Motor neuron (in vitro differentiated cells): ENCODE measurements at regions not wholly inside any gene's neighbourhood (a gene's known extent, or its start where the extent isn't known, plus 50 kb on each side); places are given as distances from the start of the nearest gene placed in this dataset.
A peak's percentile ranks its signal among the peaks of the same experiment; 100 is the strongest.

Experiments
- ATAC-seq, 8 experiments: fragments of 200-7000 bp; cut with Tn5 transposase; replicated peaks in 6 of 8; 2 replicates each; pipeline ENCODE4 v1.8.0; 2021; ENCODE audit warnings: mild to moderate bottlenecking in 8 of 8, moderate library complexity in 8 of 8
- H3K27ac ChIP-seq, 2 donors: fragments of 250-450 bp; sonication (Bioruptor Pico); 2 replicates each; pipeline ENCODE4 v1.9.0; 2021; ENCODE audit warnings: antibody characterized with exemption in 2 of 2, mild to moderate bottlenecking in 2 of 2, moderate library complexity in 1 of 2
- H3K4me1 ChIP-seq, 2 donors: fragments of 250-450 bp; sonication (Bioruptor Pico); replicated peaks in 1 of 2; 2 replicates each; pipeline ENCODE4 v1.6.1; 2021; ENCODE audit warnings: antibody characterized with exemption in 2 of 2, mild to moderate bottlenecking in 2 of 2, moderate library complexity in 1 of 2
- H3K4me3 ChIP-seq, 5 donors: fragments of 250-450 bp; sonication (Bioruptor Pico); 2 replicates each; pipeline ENCODE4 v1.9.0; 2021; ENCODE audit warnings: antibody characterized with exemption in 5 of 5, mild to moderate bottlenecking in 5 of 5, moderate library complexity in 4 of 5
- WGBS, 10 experiments: fragments of 450-650 bp; shearing (Covaris generic); methylation state at CpG; one replicate each; pipeline ENCODE4 v1.0.0; 2022; 5-methylcytosine and 5-hydroxymethylcytosine counted together
- in situ Hi-C, 9 experiments: fragments of 400-800 bp; cut with MboI; loops; one replicate each; pipeline ENCODE4 v1.15.0; 2021; ENCODE audit warnings: low sequenced_read_pairs in 9 of 9, low pct_unique_long_range_greater_than_20kb in 2 of 9; ENCODE audit not compliant: unreplicated experiment in 9 of 9

- Histone ChIP-seq H3K4me3 (no peak overlapping the region), H3K4me1 (peaks cover 0 to 3% of the 10 kb centered on the region in 2 donors), H3K27ac (no peak overlapping the region)
- in situ Hi-C loops = no loop called here
- no peak for ATAC-seq
- WGBS, 10 experiments = 0 to 75% (median 38%) methylated on average over 1 to 3 of the region's 3 CpGs; no CpG with 5 or more reads in 2 of the 10 experiments
Measured at GRCh38 chr13:63208826-63209225, 1793.2 kb upstream of the PCDH20 start.

DNA sequence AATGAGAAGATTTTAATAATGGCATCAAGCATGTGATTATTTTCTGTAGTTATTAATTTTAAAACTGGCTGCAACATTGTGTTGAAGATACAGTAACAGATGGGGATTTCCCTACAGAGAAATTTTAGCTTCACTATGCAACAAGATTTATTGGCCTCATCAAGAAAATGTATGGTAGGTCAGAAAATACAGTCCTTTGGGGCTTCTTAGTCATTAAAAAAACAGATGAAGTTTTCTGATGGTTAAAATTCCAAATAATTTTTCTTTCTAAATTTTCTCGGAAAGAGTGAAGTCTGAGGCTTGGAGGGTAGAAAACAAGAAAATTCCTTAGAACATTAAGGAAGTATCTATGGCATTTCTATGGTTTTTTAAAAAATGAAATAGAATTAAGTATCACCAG lies 1790.8 kb upstream of the PCDH20 start:
- ATAC-seq = peak in 1 of 8 experiments; percentile 42
- H3K4me1 ChIP-seq = peaks cover 0 to 3% of the 10 kb centered on the region in 2 donors
- 0 to 100% (median 87%) methylated on average over 1 of the region's 1 CpG for WGBS, 10 experiments
- H3K27ac ChIP-seq = no peak overlapping the region
- in situ Hi-C loops = no loop called here
- H3K4me3 ChIP-seq = no peak overlapping the region

DNA sequence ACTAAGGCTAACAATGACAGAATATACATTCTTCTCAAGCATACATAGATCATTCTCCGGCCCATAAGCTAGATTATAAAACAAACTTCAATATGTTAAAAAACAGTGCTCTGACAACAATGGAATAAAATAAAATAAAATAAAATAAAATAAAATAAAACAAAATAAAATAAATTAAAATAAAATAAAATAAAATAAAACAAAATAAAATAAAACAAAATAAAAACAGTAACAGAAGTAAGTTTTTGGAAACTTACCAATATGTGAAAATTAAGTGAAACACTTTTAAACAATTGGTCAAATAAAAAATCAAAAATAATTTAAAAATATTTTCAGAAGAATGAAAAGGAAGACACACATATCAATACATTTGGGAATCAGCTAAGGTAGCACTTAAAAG lies 1785.8 kb upstream of the PCDH20 start:
- H3K4me1 ChIP-seq = no peaks in the 10 kb centered on the region
- no peak for ATAC-seq
- no peak overlapping the region for H3K27ac ChIP-seq
- in situ Hi-C loops = no loop called here
- WGBS, 10 experiments = 33 to 100% (median 65%) methylated on average over 1 of the region's 1 CpG; no CpG with 5 or more reads in 2 of the 10 experiments
- H3K4me3 ChIP-seq = no peak overlapping the region

DNA sequence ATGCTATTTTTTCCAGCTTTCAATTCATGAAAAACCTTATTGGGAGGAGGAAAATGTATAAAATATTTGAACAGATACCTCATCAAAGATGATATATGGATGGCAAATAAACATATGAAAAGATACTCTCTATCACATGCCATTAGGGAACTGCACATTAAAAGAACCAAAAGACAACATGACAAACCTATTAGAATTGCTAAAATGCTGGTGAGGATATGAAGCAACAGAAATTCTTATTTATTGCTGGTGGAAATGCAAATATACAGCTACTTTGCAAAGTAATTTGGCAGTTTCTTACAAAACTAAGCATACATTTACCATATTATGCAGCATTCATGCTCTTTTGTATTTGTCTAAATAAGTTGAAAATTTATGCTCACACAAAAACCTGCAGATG lies 1783.9 kb upstream of the PCDH20 start:
- Histone ChIP-seq H3K27ac (no peak overlapping the region), H3K4me1 (no peaks in the 10 kb centered on the region), H3K4me3 (no peak overlapping the region)
- in situ Hi-C loops = no loop called here
- peak in 2 of 8 experiments; percentile 73 to 74 for ATAC-seq

GRCh38 chr13:63198071-63198470 lies 1782.4 kb upstream of the PCDH20 start:
- no peak for ATAC-seq
- in situ Hi-C loops = no loop called here
- Histone ChIP-seq H3K4me3 (no peak overlapping the region), H3K4me1 (no peaks in the 10 kb centered on the region), H3K27ac (no peak overlapping the region)
- WGBS, 10 experiments = 67 to 100% (median 100%) methylated on average over 1 to 2 of the region's 2 CpGs; no CpG with 5 or more reads in 3 of the 10 experiments

DNA sequence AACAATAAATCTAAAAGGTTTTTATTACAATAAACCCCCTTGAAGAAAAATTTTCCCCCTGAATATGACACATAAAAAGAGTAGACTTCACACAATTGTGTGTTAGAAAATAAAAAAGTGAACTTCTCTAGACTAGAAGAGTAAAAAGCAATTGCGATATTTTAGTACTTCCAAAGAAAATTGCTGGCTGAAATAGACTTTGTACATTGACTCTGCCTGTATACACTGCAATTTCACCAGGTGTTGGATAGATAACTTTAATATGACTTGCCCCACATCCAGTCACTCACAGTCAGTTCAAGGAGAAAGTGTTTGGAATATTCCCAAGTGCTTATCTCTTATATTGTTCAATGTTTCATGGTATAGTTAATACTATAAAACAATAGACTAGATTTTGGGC lies 1780.1 kb upstream of the PCDH20 start:
- in situ Hi-C loops = no loop called here
- no peak for ATAC-seq
- Histone ChIP-seq H3K27ac (no peak overlapping the region), H3K4me1 (no peaks in the 10 kb centered on the region), H3K4me3 (no peak overlapping the region)
- WGBS, 10 experiments = 20 to 100% (median 88%) methylated on average over 1 of the region's 1 CpG; no CpG with 5 or more reads in 3 of the 10 experiments

DNA sequence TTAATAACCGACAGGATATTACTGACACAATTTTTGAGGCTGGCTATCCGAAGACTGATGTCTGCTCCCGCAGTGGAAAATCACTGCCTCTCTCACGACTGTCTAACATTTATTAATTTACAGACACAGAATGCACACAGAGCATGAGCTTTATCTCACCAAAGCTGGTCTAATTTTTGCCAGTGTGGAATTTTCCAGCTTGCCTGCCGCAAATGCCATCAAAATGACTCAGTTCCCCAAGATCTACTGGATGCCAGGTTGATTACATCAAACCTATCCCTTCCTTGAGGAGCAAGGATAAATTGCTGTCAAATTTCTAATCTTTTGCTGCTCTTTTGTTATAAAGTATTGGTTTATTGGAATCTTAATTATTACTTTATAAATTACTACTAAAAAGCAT lies 1775.1 kb upstream of the PCDH20 start:
- Histone ChIP-seq H3K4me3 (no peak overlapping the region), H3K27ac (no peak overlapping the region), H3K4me1 (no peaks in the 10 kb centered on the region)
- in situ Hi-C loops = no loop called here
- ATAC-seq = no peak
- 31 to 94% (median 84%) methylated on average over 1 to 5 of the region's 5 CpGs; no CpG with 5 or more reads in 3 of the 10 experiments for WGBS, 10 experiments

GRCh38 chr13:63190219-63190618 lies 1774.6 kb upstream of the PCDH20 start:
- ATAC-seq = no peak
- no peaks in the 10 kb centered on the region for H3K4me1 ChIP-seq
- 50 to 89% (median 60%) methylated on average over 1 to 2 of the region's 2 CpGs; no CpG with 5 or more reads in 3 of the 10 experiments for WGBS, 10 experiments
- H3K27ac ChIP-seq = no peak overlapping the region
- in situ Hi-C loops = no loop called here
- H3K4me3 ChIP-seq = no peak overlapping the region

- Histone ChIP-seq H3K4me1 (no peaks in the 10 kb centered on the region), H3K4me3 (no peak overlapping the region), H3K27ac (no peak overlapping the region)
- in situ Hi-C loops = no loop called here
- ATAC-seq = no peak
- 60 to 100% (median 84%) methylated on average over 1 to 7 of the region's 9 CpGs; no CpG with 5 or more reads in 4 of the 10 experiments for WGBS, 10 experiments
Measured at GRCh38 chr13:63189712-63190111, 1774.1 kb upstream of the PCDH20 start.

- no peak overlapping the region for H3K4me3 ChIP-seq
- in situ Hi-C loops = no loop called here
- no peak overlapping the region for H3K27ac ChIP-seq
- peak in 6 of 8 experiments; percentile 38 to 84 (median 50) for ATAC-seq
- 0 to 100% (median 56%) methylated on average over 1 to 2 of the region's 2 CpGs; no CpG with 5 or more reads in 1 of the 10 experiments for WGBS, 10 experiments
- no peaks in the 10 kb centered on the region for H3K4me1 ChIP-seq
Measured at GRCh38 chr13:63184693-63185092, 1769.0 kb upstream of the PCDH20 start.

GRCh38 chr13:63175536-63175935 lies 1759.9 kb upstream of the PCDH20 start:
- H3K4me1 ChIP-seq = no peaks in the 10 kb centered on the region
- no peak for ATAC-seq
- H3K4me3 ChIP-seq = no peak overlapping the region
- H3K27ac ChIP-seq = no peak overlapping the region
- in situ Hi-C loops = no loop called here

- Histone ChIP-seq H3K4me1 (no peaks in the 10 kb centered on the region), H3K4me3 (no peak overlapping the region), H3K27ac (no peak overlapping the region)
- WGBS, 10 experiments = 42 to 100% (median 70%) methylated on average over 1 to 7 of the region's 7 CpGs
- ATAC-seq = no peak
- in situ Hi-C loops = no loop called here
Measured at GRCh38 chr13:63167699-63168337, 1752.2 kb upstream of the PCDH20 start.

DNA sequence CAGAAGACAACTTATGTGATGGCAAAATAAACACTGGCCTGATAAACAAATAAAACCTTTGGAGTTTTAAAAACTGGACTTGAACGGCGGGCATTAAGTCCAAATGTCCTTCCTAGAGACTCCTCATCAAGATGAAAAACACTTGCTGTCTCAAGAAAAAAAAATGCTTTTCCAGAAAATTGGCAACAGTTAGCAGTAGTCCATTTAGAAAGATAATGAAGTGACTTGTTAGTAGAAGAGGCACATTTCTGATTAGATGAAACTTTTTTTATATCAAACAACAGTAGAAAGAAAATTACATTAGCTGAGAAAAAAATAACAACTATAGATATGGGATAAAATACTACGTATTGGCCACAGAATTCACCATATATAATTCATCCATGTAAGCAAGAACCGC lies 1750.7 kb upstream of the PCDH20 start:
- WGBS, 10 experiments = 0 to 100% (median 94%) methylated on average over 2 to 4 of the region's 4 CpGs
- ATAC-seq = no peak
- in situ Hi-C loops = no loop called here
- Histone ChIP-seq H3K4me1 (no peaks in the 10 kb centered on the region), H3K4me3 (no peak overlapping the region), H3K27ac (no peak overlapping the region)

DNA sequence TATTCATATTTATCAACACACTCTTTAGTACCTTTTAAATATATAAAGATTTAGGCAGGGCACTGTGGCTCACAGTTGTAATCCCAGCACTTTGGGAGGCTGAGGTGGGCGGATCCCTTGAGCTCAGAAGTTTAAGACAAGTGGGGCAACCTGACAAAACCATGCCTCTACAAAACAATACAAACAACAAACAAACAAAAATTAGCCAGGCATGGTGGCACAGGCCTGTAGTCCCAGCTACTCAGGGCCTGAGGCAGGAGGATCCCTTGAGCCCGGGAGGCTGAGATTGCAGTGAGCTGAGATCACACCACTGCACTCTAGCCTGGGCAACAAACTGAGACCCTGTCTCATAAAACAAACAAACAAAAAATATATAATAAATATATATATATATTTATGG lies 1748.3 kb upstream of the PCDH20 start:
- ATAC-seq = no peak
- Histone ChIP-seq H3K27ac (no peak overlapping the region), H3K4me3 (no peak overlapping the region), H3K4me1 (no peaks in the 10 kb centered on the region)
- in situ Hi-C loops = no loop called here
- 0 to 100% (median 100%) methylated on average over 1 to 2 of the region's 2 CpGs; no CpG with 5 or more reads in 3 of the 10 experiments for WGBS, 10 experiments
